Testis (tissue), 2 donors: ENCODE measurements at regions not wholly inside any gene's neighbourhood (a gene's known extent, or its start where the extent isn't known, plus 50 kb on each side); places are given as distances from the start of the nearest gene placed in this dataset.

Experiments used
- DNase-seq: peaks from one replicate; pipeline ENCODE4 v3.0.0-alpha.2; 2019
- H3K27ac ChIP-seq, 2 donors: fragments of 200-600 bp; sonication (generic); one replicate each; pipeline ENCODE4 v1.5.1; 2019
- H3K27me3 ChIP-seq: fragments of 200-600 bp; sonication (generic); one replicate; pipeline ENCODE4 v1.5.1; 2019
- H3K36me3 ChIP-seq: fragments of 200-600 bp; sonication (generic); one replicate; pipeline ENCODE4 v1.5.1; 2017; ENCODE audit warnings: low read depth; ENCODE audit errors: missing control alignments
- H3K4me1 ChIP-seq: fragments of 200-600 bp; sonication (generic); one replicate; pipeline ENCODE4 v1.5.1; 2019
- H3K4me3 ChIP-seq, 2 donors: fragments of 200-600 bp; sonication (generic); one replicate each; pipeline ENCODE4 v1.5.1; 2017 to 2019
- H3K9me3 ChIP-seq: fragments of 200-600 bp; sonication (generic); one replicate; pipeline ENCODE4 v1.5.1; 2017
- POLR2A ChIP-seq: fragments of 450-650 bp; IDR thresholded peaks from one replicate; pipeline ENCODE4 v1.6.1; 2017; ENCODE audit warnings: antibody characterized with exemption, mild to moderate bottlenecking, moderate library complexity
- WGBS, 2 donors: methylation state at CpG; one replicate each; pipeline ENCODE4 v1.1.5; 2018; 5-methylcytosine and 5-hydroxymethylcytosine counted together
- intact Hi-C: fragments of 100-400 bp; cut with DNase I; formaldehyde crosslinking; loops from one replicate; pipeline ENCODE4 v1.15.1; 2023; ENCODE audit warnings: low total_unique reads
- TF ChIP-seq, protein P1 (sequence below), 3 experiments: fragments of 450-650 bp in 2 of 3; fragments of 200-600 bp in 1 of 3; sonication (generic) in 1 of 3; IDR thresholded peaks; one replicate each; pipeline ENCODE4 v1.5.1; 2016 to 2019; ENCODE audit warnings: antibody characterized with exemption in 3 of 3, mild to moderate bottlenecking in 2 of 3, moderate library complexity in 1 of 3

DNA sequence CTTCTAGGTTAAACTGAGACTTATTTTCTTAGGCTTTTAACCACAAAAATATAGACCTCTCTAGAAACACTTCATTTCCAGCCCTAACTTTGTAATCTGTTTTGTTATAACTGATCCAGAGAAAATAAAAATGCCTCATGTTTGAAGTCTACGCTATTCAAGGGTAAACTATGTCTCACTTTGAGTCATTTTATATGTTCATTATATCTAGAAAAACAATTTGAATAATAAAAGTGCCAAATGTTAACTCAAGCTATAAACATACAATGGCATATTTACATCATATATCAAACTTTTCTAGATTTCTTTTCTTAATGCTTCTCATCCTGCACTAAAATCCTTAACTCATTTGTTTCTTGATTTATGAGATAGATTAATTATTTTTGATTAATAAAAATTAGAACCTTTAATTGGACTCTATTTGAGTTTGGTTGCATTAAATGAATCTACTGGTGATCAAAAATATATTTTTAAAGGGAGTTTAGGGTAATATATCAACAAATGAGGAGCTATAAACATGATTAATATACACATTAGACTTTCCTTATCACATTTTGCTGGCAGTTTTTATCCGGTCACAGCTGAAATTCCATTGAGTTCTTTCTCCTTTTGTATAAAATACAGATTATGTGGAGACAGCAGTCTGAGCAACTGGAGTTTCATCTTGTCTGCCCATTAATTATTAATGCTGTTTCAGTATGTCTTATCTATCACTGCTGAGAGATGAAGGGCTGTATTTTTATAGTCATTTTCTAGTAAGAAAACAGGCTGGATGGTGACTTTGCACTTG, 246.5 kb downstream of the TBX18 start:
- Histone ChIP-seq H3K9me3 (no peaks in the 10 kb centered on the region), H3K4me1 (no peaks in the 10 kb centered on the region), H3K4me3 (no peak overlapping the region), H3K27me3 (no peaks in the 10 kb centered on the region), H3K36me3 (no peaks in the 10 kb centered on the region), H3K27ac (no peak overlapping the region)
- DNase-seq = no peak
- TF ChIP-seq, protein P1, sequence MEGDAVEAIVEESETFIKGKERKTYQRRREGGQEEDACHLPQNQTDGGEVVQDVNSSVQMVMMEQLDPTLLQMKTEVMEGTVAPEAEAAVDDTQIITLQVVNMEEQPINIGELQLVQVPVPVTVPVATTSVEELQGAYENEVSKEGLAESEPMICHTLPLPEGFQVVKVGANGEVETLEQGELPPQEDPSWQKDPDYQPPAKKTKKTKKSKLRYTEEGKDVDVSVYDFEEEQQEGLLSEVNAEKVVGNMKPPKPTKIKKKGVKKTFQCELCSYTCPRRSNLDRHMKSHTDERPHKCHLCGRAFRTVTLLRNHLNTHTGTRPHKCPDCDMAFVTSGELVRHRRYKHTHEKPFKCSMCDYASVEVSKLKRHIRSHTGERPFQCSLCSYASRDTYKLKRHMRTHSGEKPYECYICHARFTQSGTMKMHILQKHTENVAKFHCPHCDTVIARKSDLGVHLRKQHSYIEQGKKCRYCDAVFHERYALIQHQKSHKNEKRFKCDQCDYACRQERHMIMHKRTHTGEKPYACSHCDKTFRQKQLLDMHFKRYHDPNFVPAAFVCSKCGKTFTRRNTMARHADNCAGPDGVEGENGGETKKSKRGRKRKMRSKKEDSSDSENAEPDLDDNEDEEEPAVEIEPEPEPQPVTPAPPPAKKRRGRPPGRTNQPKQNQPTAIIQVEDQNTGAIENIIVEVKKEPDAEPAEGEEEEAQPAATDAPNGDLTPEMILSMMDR (IDR thresholded peaks at IDR 0.05) = no peak
- TF ChIP-seq POLR2A = no peak
- intact Hi-C loops = no loop called here
- 40 to 47% methylated on average over 2 of the region's 2 CpGs for WGBS, 2 donors

DNA sequence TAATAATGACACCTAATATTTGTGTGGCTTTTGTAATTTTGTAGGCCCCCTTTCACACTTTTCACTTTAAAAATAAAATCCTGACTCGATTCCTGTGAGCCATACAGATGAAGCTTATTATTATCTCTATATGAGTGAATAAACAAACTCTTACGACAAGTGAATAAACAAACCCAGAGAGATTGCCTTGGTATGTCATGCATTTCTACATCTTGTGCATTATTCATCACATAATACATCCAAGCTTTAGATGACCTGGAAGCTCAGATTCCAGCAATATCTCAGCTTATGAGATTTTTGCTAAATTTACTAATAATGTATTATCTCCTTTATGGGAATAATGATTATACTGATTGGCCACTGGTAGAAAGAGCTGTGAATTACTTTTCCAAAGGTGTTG, 248.2 kb downstream of the TBX18 start:
- WGBS, 2 donors = 80 to 87% methylated on average over 2 of the region's 2 CpGs
- no peaks in the 10 kb centered on the region for H3K4me1 ChIP-seq
- TF ChIP-seq, protein P1 (IDR thresholded peaks at IDR 0.05) = no peak
- no peak for TF ChIP-seq POLR2A
- DNase-seq = no peak
- H3K9me3 ChIP-seq = no peaks in the 10 kb centered on the region
- no peak overlapping the region for H3K27ac ChIP-seq
- intact Hi-C loops = no loop called here
- H3K4me3 ChIP-seq = no peak overlapping the region
- no peaks in the 10 kb centered on the region for H3K36me3 ChIP-seq
- H3K27me3 ChIP-seq = no peaks in the 10 kb centered on the region

DNA sequence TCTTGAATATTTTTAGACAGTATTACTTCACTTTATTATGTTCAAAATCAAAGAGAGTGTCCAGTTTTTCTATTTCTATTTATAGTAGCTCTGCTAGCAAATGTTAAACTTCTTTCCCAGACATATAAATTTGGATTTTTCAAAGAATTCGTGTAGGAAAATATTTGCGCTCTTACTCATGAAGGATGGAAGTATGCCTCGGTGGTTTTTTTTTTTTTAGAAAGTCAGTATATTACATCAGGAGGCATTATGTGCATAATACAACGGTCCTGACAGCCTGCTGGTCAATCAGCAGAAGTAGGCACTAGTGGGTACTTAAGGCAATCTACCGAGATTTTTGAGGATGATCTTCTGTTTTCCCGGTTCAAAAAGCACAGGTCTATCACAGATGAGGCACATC, 249.3 kb downstream of the TBX18 start:
- H3K36me3 ChIP-seq = no peaks in the 10 kb centered on the region
- no peak for DNase-seq
- no peak overlapping the region for H3K4me3 ChIP-seq
- H3K27me3 ChIP-seq = no peaks in the 10 kb centered on the region
- no peak overlapping the region for H3K27ac ChIP-seq
- intact Hi-C loops = no loop called here
- 76 to 86% methylated on average over 6 of the region's 6 CpGs for WGBS, 2 donors
- no peak for TF ChIP-seq POLR2A
- TF ChIP-seq, protein P1 (IDR thresholded peaks at IDR 0.05) = no peak
- H3K4me1 ChIP-seq = no peaks in the 10 kb centered on the region
- no peaks in the 10 kb centered on the region for H3K9me3 ChIP-seq

DNA sequence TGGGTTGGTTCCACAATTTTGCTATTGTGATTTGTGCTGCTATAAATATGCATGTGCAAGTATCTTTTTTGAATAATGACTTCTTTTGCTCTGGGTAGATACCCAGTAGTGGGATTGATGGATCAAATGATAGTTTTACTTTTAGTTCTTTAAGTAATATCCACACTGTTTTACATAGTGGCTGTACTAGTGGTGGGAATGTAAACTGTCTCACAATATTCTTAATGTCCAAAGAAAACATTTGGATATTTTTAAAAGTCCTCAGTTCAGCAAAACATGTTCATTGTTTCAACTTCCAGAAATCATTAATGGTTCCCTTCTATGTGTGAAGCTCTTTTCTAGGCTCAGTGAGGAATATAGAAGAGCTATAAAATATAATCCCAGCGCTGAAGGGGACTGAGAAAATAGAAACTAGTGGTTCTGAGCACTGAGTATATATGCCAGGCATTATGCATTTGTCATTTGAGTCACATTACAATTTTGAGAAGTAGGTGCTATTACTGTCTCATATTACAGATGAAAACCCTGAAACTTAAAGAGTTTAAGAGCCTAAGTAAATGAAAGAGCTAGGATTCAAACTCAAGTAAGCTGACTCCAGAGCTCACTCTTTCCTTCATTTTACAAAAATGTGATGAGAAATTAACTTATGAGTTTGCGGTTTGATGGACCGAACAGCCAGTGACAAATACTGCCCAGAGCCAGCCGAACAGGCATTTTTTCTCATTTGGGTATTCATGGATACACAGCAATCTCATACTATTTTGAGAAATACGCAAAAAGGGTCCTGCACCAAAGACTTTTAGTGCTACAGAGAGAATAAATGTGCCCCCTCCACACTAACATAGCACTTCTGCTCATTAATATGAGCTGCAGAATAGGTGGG, 250.1 kb downstream of the TBX18 start:
- no peak overlapping the region for H3K4me3 ChIP-seq
- H3K4me1 ChIP-seq = no peaks in the 10 kb centered on the region
- 79 to 89% methylated on average over 5 of the region's 5 CpGs for WGBS, 2 donors
- intact Hi-C loops = no loop called here
- H3K27ac ChIP-seq = no peak overlapping the region
- H3K9me3 ChIP-seq = no peaks in the 10 kb centered on the region
- TF ChIP-seq POLR2A = no peak
- TF ChIP-seq, protein P1 (IDR thresholded peaks at IDR 0.05) = no peak
- H3K36me3 ChIP-seq = no peaks in the 10 kb centered on the region
- H3K27me3 ChIP-seq = no peaks in the 10 kb centered on the region
- no peak for DNase-seq
